Stomach (tissue), 4 donors: ENCODE measurements at regions not wholly inside any gene's neighbourhood (a gene's known extent, or its start where the extent isn't known, plus 50 kb on each side); places are given as distances from the start of the nearest gene placed in this dataset.

Source experiments
- EP300 ChIP-seq: sonication (generic); formaldehyde crosslinking; IDR thresholded peaks from one replicate; pipeline ENCODE4 v1.6.1; 2017; ENCODE audit warnings: antibody characterized with exemption
- POLR2A ChIP-seq, 4 donors: fragments of 450-650 bp; IDR thresholded peaks; one replicate each; pipeline ENCODE4 v1.6.1; 2016; ENCODE audit warnings: antibody characterized with exemption in 4 of 4, control low read depth in 2 of 4, mild to moderate bottlenecking in 1 of 4, moderate library complexity in 1 of 4
- TF ChIP-seq, protein P1 (sequence below), 7 experiments: fragments of 450-650 bp in 4 of 7; fragments of 200-600 bp in 3 of 7; sonication (generic) in 3 of 7; IDR thresholded peaks; one replicate each; pipeline ENCODE4 v1.5.1; 2016 to 2019; ENCODE audit warnings: antibody characterized with exemption in 7 of 7, control low read depth in 2 of 7, mild to moderate bottlenecking in 1 of 7

DNA sequence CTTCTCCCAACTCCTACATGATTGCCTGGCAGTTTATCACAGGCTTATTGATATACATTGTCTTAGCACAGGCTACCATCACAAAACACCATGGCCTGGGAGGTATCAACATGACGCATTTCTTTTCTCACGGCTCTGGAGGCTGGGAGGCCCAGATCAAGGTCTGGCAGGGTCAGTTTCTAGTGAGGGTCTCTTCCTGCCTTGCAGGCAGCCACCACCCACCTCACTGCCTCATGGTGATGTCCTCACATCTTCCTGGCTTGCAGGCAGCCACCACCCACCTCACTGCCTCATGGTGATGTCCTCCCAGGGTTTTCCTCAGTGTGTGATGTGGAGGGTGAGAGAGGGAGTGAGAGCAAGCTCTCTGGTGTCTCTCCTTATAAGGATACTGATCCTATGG is 599.3 kb upstream of the MKI67 start:
- TF ChIP-seq, protein P1, sequence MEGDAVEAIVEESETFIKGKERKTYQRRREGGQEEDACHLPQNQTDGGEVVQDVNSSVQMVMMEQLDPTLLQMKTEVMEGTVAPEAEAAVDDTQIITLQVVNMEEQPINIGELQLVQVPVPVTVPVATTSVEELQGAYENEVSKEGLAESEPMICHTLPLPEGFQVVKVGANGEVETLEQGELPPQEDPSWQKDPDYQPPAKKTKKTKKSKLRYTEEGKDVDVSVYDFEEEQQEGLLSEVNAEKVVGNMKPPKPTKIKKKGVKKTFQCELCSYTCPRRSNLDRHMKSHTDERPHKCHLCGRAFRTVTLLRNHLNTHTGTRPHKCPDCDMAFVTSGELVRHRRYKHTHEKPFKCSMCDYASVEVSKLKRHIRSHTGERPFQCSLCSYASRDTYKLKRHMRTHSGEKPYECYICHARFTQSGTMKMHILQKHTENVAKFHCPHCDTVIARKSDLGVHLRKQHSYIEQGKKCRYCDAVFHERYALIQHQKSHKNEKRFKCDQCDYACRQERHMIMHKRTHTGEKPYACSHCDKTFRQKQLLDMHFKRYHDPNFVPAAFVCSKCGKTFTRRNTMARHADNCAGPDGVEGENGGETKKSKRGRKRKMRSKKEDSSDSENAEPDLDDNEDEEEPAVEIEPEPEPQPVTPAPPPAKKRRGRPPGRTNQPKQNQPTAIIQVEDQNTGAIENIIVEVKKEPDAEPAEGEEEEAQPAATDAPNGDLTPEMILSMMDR (IDR thresholded peaks at IDR 0.05) = no peak
- TF ChIP-seq POLR2A (IDR thresholded peaks at IDR 0.05) = no peak
- no peak for TF ChIP-seq EP300
